ENCODE measurements at regions not wholly inside any gene's neighbourhood (a gene's known extent, or its start where the extent isn't known, plus 50 kb on each side); places are given as distances from the start of the nearest gene placed in this dataset.

DNA sequence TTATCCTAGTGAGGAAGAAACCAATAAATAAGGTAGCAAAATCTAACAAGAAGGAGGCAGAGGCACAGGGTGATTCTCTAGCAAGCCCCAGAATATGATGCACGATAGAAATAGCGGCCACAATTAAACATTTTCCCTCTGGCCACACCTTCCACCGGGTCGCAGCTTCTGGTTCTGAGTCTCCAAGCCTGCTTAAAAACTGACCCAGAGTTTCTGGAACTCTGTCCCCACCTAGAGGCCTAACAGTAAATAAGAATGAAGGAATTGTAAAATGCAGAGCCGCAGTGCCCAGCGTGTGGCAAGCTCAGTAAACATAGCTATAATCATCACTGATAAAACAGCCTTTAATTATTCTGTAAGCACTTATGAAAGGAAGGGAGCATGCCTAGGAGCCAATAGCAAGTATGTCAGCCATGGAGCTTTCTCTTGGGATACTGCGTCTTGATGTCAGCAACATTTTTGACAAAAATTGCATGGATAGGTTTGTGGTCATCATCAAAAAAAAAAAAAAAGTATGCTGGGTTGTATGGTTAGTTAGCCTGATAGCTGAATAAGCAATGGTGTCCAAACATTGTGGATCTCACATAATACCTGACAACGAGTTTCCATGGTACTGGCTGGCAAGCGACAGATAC is 465.5 kb downstream of the DNAH5 start:
- peak in 13 of 51 donors; percentile 2 to 26 (median 5) for DNase-seq

DNA sequence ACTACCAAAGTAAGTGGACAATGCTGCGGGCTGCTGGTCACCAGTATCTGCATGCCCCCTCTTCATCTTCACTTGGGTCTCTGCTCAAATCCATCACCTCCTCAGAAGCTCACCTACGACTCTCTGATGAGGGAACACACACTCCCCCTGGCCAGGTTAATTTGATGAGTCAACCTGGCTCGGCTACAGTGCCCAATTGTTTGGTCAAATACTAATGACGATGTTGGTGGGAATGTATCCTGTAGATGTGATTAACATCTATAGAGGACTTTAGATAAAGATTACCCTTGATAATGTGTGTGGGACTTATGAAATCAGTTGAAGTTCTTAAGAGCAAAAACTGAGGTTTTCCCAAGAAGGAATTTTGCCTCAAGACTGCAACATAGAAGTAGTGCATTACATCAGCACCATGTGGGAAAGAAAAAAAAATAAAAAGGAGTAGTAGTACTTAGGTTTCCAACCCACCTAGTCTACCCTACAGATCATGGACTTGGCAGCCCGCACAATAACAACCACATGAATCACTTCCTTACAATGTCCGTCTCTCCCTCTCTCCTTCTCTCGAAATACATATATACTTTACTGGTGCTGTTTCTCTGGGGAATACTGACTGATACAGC is 467.3 kb downstream of the DNAH5 start:
- no peak for DNase-seq

DNA sequence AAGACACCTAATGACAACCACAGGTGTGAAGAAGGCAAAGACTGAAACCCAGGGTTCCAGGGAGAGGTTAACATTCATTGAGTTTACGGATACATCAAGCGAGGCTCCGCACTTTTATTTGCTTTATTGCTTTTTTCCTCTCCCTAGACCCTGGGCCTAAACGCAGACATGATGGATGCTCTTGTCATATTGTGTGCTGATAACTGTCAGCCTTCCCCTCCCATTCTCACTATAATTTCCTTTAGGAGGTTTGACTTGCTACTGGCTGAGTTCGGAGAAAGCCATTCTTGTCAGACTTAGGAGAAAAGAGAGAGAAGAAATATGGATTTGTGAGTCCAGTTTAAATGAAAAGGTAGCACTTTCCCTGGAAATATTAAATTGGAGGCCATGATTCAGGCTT is 471.6 kb downstream of the DNAH5 start:
- DNase-seq, result no peak

DNA sequence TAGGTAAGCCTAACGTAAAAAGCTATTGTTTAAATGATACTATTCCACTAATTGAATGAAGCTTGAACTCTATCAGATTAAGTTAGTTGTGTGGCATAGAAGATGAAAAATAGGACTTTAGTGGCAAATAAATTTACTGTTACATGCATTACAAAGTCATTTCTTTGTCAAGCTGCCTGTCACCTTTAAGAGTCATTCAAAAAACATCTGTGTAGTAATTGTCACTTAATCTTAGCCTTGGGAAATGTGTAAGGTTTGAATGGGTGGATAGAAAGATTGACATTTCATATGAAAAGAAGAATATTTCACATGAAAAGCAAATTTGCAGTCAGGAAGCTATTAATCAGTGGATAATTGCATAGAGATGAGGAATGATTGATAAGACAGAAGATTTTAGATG is 473.5 kb downstream of the DNAH5 start:
- DNase-seq, result no peak

DNA sequence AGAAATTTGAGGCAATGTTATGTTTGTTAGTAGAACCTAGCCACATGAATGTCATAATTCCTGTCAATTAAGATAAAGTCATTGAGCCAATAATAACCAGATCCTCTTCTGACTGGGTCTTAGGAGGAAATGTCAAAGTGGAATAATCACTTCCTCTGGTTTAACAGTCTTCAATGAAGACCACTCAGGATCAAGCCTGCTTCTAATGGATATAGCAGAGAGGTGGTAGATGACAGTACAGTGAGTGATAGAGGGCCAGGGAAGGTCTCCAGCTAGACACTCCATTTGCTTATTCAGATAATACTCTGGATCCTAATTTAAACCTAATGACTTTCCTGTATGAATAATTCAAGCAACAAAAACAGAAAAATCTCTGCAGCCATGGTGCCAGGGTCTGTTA is 474.2 kb downstream of the DNAH5 start:
- DNase-seq, result no peak

DNA sequence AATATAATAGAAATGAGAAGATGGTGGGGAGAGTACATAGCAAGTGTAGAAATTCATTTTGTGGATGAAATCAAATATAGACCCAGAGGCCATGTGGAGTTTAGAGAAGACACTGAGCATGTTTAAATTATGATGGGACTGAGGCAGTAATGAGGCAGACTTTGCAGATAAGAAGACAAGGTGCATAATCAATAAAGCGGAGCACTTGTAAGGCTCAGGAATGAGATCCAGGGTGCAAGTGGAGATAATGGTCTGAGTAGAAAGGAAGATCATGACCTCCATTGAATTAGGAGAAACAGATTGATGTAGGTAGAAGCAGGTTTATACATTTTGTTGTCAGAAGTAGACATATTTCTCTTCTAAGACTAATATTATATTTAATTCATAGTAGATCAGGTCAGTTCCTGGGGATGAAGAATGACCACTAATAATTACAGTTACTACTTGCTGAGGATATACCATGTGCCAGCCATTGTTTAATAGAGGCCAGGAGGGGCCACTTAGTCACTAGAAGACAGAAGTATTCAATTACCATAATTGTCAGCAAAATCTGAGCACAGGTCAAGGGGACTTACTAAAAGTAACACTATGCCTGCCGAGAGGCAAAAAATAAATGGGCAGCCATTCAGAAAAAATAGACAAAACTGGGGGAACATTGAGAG is 479.8 kb downstream of the DNAH5 start:
- no peak for DNase-seq

- no peak for DNase-seq
Measured at GRCh38 chr5:13460587-13460986, 483.9 kb downstream of the DNAH5 start.

DNA sequence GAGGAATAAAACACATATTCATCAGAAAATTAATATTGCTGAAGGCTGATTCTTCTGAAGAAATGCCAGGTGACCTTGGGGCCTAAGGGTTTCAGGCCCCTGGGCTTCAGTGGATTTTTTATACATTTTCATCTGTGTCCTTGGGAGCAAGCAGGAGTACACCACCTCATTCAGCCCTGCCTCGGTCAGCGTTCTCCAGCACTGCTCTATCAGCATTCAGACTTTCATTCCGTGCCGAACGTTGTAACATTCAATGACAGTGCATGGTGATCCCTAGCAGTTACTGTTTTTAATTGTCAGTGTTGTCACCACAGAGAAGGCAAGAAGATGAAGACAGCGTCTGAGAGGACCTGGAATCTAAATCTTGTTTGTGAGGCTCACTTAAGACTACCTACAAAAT is 490.4 kb downstream of the DNAH5 start:
- DNase-seq, result no peak

DNA sequence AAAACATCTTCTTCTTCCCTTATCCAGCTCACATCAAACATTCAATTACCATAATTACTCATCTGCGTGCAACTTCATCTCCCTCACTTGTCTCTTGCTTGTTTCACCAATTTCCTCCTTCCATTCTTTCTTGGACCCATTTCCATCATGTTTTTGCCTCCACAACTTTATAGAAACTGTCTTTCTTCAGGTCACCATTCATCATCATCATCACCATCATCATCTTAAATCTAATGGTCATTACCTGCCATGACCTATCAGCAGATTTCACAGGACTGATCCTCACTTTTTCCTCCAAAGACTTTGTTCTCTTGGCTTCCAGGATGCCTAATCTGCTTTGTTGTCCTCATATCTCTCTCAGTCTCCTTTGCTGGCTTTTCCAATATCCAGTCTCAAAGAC is 495.6 kb downstream of the DNAH5 start:
- no peak for DNase-seq

DNA sequence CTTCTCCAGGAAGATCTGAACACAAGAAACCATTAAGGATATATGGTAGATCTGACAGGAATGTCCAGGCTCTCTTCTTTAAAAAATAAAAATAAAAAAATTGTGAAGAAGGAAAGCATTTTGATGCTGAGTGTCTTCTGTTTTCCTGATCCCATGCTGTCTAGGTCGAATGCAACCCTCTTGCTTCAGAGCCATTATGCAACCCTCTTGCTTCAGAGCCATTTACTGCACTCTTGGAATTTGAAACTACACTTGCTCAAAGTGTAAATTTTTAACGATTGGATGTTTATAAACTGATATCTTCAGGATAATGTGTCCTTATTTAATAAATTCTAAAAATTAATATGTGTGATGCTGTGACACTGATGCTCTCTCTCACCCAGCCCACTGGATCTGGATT is 505.1 kb downstream of the DNAH5 start:
- no peak for DNase-seq

GRCh38 chr5:13427827-13428557 is 516.5 kb downstream of the DNAH5 start:
- no peak for DNase-seq

- no peak for DNase-seq
Measured at GRCh38 chr5:13412040-13412595, 532.4 kb downstream of the DNAH5 start.

GRCh38 chr5:13408616-13409015 is 535.9 kb downstream of the DNAH5 start:
- no peak for DNase-seq

DNA sequence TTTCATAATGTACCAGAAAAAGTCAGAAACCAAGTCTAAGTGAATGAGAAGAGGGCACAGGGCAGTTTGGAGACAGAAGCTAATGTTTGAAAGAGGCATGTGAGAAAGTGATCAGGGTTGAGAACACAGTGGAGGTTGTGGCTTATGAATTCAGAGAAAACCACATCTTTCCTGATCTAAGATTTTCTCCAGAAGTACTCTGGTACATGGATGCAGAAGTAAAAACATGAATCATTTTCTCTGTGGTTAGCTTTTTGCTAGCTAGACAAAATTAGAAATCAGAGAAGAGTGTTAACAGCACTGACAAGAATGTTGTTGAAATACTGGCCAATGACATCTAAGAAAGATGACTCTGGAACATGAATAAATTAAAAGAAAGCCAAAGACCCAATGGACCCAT is 541.1 kb downstream of the DNAH5 start:
- DNase-seq, result no peak

GRCh38 chr5:13385066-13385465 is 559.4 kb downstream of the DNAH5 start:
- no peak for DNase-seq

DNA sequence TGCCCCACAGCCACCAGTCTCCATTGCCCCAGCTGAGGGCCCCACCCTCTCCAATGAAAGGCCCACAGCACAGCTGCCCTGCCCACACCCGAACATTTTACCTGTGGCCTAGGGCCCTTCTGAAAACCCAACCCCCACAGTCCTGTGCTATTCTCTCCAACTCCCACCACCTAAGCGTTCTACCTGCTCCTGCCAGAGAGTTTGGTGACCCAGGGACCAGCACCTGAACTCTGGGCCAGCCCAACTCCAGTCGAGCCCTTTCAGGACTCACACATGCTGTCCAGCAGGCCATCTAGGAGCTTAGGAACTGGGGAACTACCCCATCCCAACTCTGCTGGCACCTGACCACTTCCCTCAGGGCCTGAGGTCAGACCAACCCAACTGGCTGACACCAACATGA is 562.3 kb downstream of the DNAH5 start:
- no peak for DNase-seq

GRCh38 chr5:13378091-13378490 is 566.4 kb downstream of the DNAH5 start:
- DNase-seq, result no peak

GRCh38 chr5:13359344-13359743 is 585.1 kb downstream of the DNAH5 start:
- DNase-seq, result no peak

DNA sequence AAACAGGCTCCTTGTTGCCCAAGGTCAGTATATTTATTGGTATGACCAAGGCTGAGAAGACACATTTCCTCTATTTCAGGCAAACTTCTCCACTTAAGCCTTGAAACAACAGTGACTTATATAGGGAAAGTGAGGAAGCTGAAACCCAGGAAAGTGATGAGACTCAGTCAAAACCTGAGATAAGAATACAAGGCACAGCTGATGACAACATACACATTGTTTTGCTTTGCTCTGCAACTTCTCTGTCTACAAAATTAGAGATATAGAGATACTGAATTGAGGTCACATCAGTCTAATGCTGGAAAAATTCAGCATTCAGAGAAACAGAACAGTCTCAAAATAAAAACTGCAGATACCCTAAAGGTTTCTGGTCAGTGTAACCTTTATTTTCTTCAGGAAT is 586.1 kb downstream of the DNAH5 start:
- DNase-seq, result no peak

GRCh38 chr5:13357929-13358328 is 586.6 kb downstream of the DNAH5 start:
- no peak for DNase-seq

- no peak for DNase-seq
Measured at GRCh38 chr5:13356226-13356625, 588.3 kb downstream of the DNAH5 start.

GRCh38 chr5:13354611-13355010 is 589.9 kb downstream of the DNAH5 start:
- no peak for DNase-seq

Data from hypothalamus (tissue), 51 donors.